ENCODE measurements at regions not wholly inside any gene's neighbourhood (a gene's known extent, or its start where the extent isn't known, plus 50 kb on each side); places are given as distances from the start of the nearest gene placed in this dataset.
A peak's percentile ranks its signal among the peaks of the same experiment; 100 is the strongest.
"Not testable (repeated sequence)": the region's sequence is repeated elsewhere in the genome, so short reads cannot be mapped to it uniquely, and the experiment has no call there.

DNA sequence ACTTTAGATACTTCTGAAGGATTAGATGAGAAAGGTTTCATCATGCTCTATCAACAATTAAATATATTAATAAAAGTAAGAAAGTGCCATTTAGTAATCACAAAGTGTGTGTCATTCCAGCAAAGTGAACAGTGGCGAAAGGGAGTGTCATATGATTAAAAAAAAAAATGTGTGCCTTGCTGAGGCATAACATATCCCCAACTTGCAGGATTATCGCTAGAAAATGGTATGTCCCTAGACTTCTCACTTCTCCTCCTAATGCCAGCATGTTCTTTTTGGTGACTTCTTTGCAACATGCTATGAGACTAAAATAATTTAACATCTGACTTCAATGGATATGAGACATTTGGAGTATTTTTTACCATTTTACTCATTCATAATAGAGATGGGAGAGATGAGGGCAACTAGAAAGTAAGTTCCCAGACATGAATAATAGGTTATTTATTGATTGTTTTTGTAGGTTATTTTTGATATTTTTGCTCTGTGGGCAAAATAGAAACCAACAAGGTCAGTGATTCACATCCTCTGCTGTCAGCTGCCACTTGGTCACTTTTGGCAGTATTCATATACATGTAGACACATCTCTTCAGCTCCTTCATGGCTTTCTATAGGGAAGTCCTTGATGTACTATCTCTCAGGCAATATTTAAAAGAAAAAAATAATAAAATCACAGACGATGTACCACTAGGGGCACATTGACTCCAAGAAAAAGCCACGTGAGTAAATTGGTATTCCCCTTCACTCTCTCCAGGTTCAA lies 370.1 kb downstream of the BMP2 start:
- DNase-seq (ENCODE audit: low read depth), result no peak

DNA sequence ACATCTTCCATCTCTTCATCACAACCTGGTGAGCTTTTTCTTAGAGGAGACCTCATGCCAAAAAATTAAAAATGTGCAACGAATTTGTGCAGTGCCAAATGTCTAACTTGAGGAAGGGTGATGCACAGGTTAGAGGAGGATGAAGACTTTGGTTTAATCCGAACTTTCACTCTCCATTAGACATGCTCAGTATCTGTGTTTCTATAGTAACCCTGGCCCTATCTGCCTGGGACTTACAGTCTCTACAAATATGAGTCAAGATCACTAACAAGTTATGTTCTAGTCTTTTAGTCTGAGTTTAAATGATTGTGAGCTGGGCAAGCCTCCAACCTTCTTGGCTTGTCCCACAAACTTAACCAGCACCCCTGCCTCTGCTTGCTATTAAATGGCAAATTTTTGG lies 377.0 kb downstream of the BMP2 start:
- H3K4me3 ChIP-seq (ENCODE audit: low read depth, low read length), result no peak overlapping the region
- DNase-seq (ENCODE audit: low read depth), result no peak

More for the DNA sequence above, 370.1 kb downstream of the BMP2 start:
- no peak overlapping the region for H3K4me3 ChIP-seq (ENCODE audit: low read depth, low read length)

GRCh38 chr20:7146552-7147219 lies 379.2 kb downstream of the BMP2 start:
- DNase-seq (ENCODE audit: low read depth), result no peak
- H3K4me3 ChIP-seq (ENCODE audit: low read depth, low read length), result no peak overlapping the region

- no peak overlapping the region for H3K4me3 ChIP-seq (ENCODE audit: low read depth, low read length)
- no peak for DNase-seq (ENCODE audit: low read depth)
Measured at GRCh38 chr20:7147220-7147601, 379.7 kb downstream of the BMP2 start.

GRCh38 chr20:7151676-7152470 lies 384.4 kb downstream of the BMP2 start:
- no peak for DNase-seq (ENCODE audit: low read depth)
- H3K4me3 ChIP-seq (ENCODE audit: low read depth, low read length), result no peak overlapping the region

GRCh38 chr20:7155282-7155681 lies 387.8 kb downstream of the BMP2 start:
- no peak overlapping the region for H3K4me3 ChIP-seq (ENCODE audit: low read depth, low read length)
- DNase-seq (ENCODE audit: low read depth), result no peak

- DNase-seq (ENCODE audit: low read depth), result no peak
Measured at GRCh38 chr20:7155794-7156193, 388.3 kb downstream of the BMP2 start.

GRCh38 chr20:7159903-7160302 lies 392.4 kb downstream of the BMP2 start:
- no peak overlapping the region for H3K4me3 ChIP-seq (ENCODE audit: low read depth, low read length)
- DNase-seq (ENCODE audit: low read depth), result no peak

More at GRCh38 chr20:7155794-7156193, 388.3 kb downstream of the BMP2 start:
- H3K4me3 ChIP-seq (ENCODE audit: low read depth, low read length), result no peak overlapping the region

GRCh38 chr20:7161690-7162089 lies 394.2 kb downstream of the BMP2 start:
- DNase-seq (ENCODE audit: low read depth), result no peak
- H3K4me3 ChIP-seq (ENCODE audit: low read depth, low read length), result no peak overlapping the region

DNA sequence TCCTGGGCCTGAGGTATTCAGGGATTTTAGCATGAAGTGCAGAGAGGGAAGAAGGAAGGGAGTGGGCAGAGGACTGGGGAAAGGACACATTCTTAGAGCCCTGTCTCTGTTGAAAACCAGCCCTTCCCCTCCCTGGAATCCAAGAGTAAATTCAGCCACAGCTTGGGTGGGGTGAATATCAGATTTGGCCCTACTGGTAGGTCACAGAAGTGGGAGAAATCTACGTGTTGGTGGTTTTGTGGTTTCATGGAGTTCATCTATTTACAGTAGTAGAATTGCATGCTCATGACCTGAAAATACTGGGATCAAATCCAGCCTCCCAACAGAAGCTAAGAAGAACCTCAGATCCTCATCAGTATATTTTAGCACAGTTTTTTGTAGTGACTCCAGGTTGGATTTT lies 404.4 kb downstream of the BMP2 start:
- DNase-seq (ENCODE audit: low read depth), result no peak
- H3K4me3 ChIP-seq (ENCODE audit: low read depth, low read length), result no peak overlapping the region

- H3K4me3 ChIP-seq (ENCODE audit: low read depth, low read length), result no peak overlapping the region
- DNase-seq (ENCODE audit: low read depth), result no peak
Measured at GRCh38 chr20:7174554-7174953, 407.1 kb downstream of the BMP2 start.

DNA sequence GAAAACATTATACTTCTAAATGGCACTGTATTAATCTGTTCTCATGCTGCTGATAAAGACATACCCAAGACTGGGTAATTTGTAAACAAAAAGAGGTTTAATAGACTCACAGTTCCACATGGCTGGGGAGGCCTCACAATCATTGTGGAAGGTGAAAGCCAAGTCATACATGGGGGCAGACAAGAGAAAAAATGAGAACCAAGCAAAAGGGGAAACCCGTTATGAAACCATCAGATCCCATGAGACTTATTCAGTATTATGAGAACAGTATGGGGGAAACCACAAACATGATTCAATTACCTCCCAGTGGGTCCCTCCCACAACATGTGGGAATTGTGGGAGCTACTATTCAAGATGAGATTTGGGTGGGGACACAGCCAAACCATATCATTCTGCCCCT lies 408.3 kb downstream of the BMP2 start:
- not testable (repeated sequence) for H3K4me3 ChIP-seq (ENCODE audit: low read depth, low read length); DNase-seq (ENCODE audit: low read depth)

- no peak for DNase-seq (ENCODE audit: low read depth)
- H3K4me3 ChIP-seq (ENCODE audit: low read depth, low read length), result no peak overlapping the region
Measured at GRCh38 chr20:7178004-7178403, 410.5 kb downstream of the BMP2 start.

DNA sequence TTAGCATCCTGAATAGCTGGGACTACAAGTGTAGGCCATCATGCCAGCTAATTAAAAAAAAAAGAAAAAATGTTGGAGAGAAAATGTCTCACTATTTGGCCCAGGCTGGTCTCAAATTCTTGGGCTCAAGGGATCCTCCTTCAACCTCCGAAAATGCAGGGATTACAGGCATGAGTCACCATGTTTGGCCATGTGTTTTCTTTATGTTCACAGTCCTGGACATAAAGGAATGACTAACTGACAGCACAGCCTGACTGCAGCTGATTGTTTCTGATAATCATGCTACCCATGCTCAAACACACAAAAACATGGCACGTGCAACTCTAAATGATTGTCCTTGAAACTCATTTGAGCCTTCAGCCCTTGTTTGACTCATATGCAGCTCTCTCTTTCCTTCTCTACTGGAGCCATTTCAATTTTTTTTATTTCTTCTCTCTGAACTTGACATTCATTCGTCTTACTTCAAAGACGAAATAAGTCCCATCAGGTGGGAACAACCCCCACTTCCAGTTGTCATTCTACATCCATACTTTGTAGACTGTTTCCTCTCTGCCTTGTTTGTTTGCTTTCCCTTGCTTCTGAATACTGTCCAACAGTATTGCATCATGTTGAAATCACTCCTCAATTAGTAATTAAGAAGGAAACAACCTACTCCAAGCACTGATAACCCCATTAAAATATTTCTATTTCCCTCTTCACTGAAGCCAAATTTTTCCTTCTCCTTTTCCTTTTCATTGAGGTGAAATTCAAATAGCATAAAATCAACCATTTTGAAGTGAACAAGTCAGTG lies 413.0 kb downstream of the BMP2 start:
- H3K4me3 ChIP-seq (ENCODE audit: low read depth, low read length), result no peak overlapping the region
- peak; percentile 18 for DNase-seq (ENCODE audit: low read depth)

DNA sequence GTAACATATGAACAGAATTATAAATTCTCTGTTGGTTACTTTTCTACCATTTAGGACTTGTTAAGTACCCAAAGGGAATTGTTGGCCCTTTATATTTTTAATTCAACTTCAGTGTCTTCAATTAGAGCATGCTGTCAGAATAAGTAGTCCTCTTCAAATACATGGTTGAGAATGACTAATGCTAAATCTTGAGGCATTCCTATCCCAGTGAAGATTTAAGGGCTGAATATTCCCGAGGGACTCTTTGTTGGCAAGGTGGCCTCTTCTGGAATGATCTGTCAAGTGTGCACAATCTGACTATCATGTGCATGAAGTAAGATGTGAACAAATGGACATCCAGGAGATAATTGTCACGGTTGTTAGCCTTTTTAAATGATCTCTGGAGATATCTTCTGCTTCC lies 421.7 kb downstream of the BMP2 start:
- H3K4me3 ChIP-seq (ENCODE audit: low read depth, low read length), result no peak overlapping the region
- DNase-seq (ENCODE audit: low read depth), result no peak

DNA sequence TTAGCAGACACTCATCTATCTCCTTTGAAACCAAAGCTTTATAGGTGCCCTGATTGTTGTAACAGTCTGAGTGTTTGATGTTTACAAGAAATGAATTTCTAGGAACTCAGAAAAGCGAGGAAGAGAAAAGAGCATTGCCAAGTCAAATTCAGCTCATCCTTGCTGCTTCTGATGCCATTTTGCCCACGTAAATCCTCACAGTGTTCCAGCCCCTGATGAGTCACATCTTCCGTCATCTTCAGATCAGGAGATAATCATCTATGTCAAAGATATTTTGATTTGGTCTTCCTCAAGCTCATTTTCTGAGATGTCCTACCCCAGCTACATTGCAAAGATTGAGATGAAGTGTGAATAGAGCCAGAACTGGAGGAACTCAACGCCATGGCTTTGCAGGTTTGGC lies 426.2 kb downstream of the BMP2 start:
- no peak overlapping the region for H3K4me3 ChIP-seq (ENCODE audit: low read depth, low read length)
- DNase-seq (ENCODE audit: low read depth), result no peak

GRCh38 chr20:7195704-7196103 lies 428.2 kb downstream of the BMP2 start:
- no peak overlapping the region for H3K4me3 ChIP-seq (ENCODE audit: low read depth, low read length)

DNA sequence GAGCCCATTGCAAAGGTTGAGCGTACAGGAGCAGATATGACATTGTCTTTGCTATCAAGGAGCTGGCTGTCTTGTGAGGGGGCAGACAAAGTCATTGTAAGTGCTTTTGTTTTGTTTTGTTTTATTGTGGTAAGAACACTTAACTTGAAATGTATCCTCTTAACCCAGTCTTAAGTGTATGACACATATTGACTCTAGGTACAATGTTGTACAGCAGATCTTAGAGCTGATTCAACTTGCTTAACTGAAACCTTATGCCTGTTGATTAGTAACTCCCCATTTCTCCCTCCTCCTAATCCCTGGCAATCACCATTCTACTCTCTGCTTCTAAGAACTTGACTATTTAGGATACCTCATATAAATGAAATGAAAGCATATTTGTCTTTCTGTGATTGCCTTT lies 429.0 kb downstream of the BMP2 start:
- H3K4me3 ChIP-seq (ENCODE audit: low read depth, low read length), result no peak overlapping the region
- DNase-seq (ENCODE audit: low read depth), result peak; percentile 16

More at GRCh38 chr20:7195704-7196103, 428.2 kb downstream of the BMP2 start:
- peak; percentile 84 for DNase-seq (ENCODE audit: low read depth)

DNA sequence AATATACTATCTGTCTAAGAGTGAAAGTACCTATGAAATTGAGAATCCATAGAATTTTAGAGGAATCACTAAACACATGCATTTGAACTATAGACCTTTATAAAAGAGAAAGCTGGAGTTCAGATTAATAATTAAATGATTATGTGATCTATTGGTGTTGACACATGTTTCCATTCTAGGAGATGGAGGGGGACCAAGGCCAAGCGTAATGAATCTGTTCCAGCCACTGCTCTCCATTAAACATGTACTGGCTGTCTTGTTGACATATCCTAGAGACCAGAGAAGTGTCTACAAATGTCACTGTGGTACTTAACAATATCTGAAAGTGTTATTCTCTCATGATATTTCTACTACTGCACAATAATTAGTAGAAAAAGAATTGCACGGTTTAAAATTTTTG lies 432.4 kb downstream of the BMP2 start:
- DNase-seq (ENCODE audit: low read depth), result no peak
- H3K4me3 ChIP-seq (ENCODE audit: low read depth, low read length), result no peak overlapping the region

All from skeletal muscle cell (primary cell).